ENCODE measurements at regions not wholly inside any gene's neighbourhood (a gene's known extent, or its start where the extent isn't known, plus 50 kb on each side); places are given as distances from the start of the nearest gene placed in this dataset.

DNA sequence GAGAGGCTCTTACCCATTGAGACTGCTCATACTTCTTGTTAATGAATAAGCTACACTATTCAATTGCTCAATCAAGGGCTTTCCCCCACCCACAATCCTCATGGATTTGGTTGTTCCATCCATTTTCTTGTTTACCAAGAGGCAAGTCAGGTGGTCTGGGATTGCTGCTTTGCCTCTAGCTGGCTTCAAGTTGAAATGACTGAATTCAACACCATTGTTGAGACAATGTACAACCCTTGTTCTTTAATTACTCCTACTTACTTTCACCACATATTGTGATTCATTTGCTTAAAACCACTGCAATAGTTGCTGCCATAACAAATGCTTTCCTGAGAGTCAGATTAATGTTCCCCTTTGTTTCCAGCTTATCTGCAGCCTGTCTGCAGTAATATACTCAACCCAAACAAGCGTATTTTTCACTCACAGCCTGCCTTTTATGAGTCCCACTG, 532.2 kb downstream of the RIT2 start:
- TF ChIP-seq, protein P1, sequence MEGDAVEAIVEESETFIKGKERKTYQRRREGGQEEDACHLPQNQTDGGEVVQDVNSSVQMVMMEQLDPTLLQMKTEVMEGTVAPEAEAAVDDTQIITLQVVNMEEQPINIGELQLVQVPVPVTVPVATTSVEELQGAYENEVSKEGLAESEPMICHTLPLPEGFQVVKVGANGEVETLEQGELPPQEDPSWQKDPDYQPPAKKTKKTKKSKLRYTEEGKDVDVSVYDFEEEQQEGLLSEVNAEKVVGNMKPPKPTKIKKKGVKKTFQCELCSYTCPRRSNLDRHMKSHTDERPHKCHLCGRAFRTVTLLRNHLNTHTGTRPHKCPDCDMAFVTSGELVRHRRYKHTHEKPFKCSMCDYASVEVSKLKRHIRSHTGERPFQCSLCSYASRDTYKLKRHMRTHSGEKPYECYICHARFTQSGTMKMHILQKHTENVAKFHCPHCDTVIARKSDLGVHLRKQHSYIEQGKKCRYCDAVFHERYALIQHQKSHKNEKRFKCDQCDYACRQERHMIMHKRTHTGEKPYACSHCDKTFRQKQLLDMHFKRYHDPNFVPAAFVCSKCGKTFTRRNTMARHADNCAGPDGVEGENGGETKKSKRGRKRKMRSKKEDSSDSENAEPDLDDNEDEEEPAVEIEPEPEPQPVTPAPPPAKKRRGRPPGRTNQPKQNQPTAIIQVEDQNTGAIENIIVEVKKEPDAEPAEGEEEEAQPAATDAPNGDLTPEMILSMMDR (IDR thresholded peaks at IDR 0.05), result no peak
- no peak for TF ChIP-seq POLR2A (IDR thresholded peaks at IDR 0.05)
